HG02938 (cell line): ENCODE measurements at regions not wholly inside any gene's neighbourhood (a gene's known extent, or its start where the extent isn't known, plus 50 kb on each side); places are given as distances from the start of the nearest gene placed in this dataset.

Experiments used
- ATAC-seq: cut with Tn5 transposase; IDR thresholded peaks from one replicate; pipeline ENCODE4 v1.9.1; 2021; ENCODE audit warnings: mild to moderate bottlenecking, moderate library complexity; ENCODE audit not compliant: unreplicated experiment

- ATAC-seq: no peak
Observed at GRCh38 chr11:11757909-11758308, 83.9 kb upstream of the USP47 start.

GRCh38 chr11:11756718-11757117 is 85.1 kb upstream of the USP47 start:
- no peak for ATAC-seq

GRCh38 chr11:11755871-11756270 is 85.9 kb upstream of the USP47 start:
- ATAC-seq: no peak

- ATAC-seq: no peak
Observed at GRCh38 chr11:11752679-11753078, 89.1 kb upstream of the USP47 start.

GRCh38 chr11:11750017-11750878 is 91.5 kb upstream of the USP47 start:
- ATAC-seq: no peak

- no peak for ATAC-seq
Observed at GRCh38 chr11:11748706-11749365, 92.9 kb upstream of the USP47 start.

GRCh38 chr11:11747570-11747969 is 94.2 kb upstream of the USP47 start:
- ATAC-seq: no peak

GRCh38 chr11:11746449-11746848 is 95.3 kb upstream of the USP47 start:
- ATAC-seq: no peak

- no peak for ATAC-seq
Observed at GRCh38 chr11:11743216-11743615, 98.6 kb upstream of the USP47 start.

- no peak for ATAC-seq
Observed at GRCh38 chr11:11742486-11742885, 99.3 kb upstream of the USP47 start.

- ATAC-seq: no peak
Observed at GRCh38 chr11:11740836-11741235, 100.9 kb upstream of the USP47 start.

- ATAC-seq: no peak
Observed at GRCh38 chr11:11740073-11740702, 101.6 kb upstream of the USP47 start.

GRCh38 chr11:11738370-11738769 is 103.4 kb upstream of the USP47 start:
- ATAC-seq: no peak

GRCh38 chr11:11735586-11735985 is 106.2 kb upstream of the USP47 start:
- no peak for ATAC-seq

- no peak for ATAC-seq
Observed at GRCh38 chr11:11733246-11733747, 108.5 kb upstream of the USP47 start.

GRCh38 chr11:11732116-11732515 is 109.7 kb upstream of the USP47 start:
- ATAC-seq: no peak

GRCh38 chr11:11731311-11732083 is 109.7 kb upstream of the GALNT18 start:
- no peak for ATAC-seq

- no peak for ATAC-seq
Observed at GRCh38 chr11:11728386-11728785, 106.6 kb upstream of the GALNT18 start.

- no peak for ATAC-seq
Observed at GRCh38 chr11:11725438-11725837, 103.6 kb upstream of the GALNT18 start.

- no peak for ATAC-seq
Observed at GRCh38 chr11:11724994-11725393, 103.2 kb upstream of the GALNT18 start.

GRCh38 chr11:11722861-11723260 is 101.1 kb upstream of the GALNT18 start:
- no peak for ATAC-seq
